A172 (cell line): ENCODE measurements at regions not wholly inside any gene's neighbourhood (a gene's known extent, or its start where the extent isn't known, plus 50 kb on each side); places are given as distances from the start of the nearest gene placed in this dataset.
"Not testable (repeated sequence)": the region's sequence is repeated elsewhere in the genome, so short reads cannot be mapped to it uniquely, and the experiment has no call there.

ENCODE experiments used
- DNase-seq: peaks from one replicate; pipeline ENCODE4 v3.0.0-alpha.2; 2015; ENCODE audit warnings: low spot score

GRCh38 chr1:198809247-198809646 lies 170.4 kb downstream of the PTPRC start:
- no peak for DNase-seq

GRCh38 chr1:198811449-198811848 lies 172.6 kb downstream of the PTPRC start:
- no peak for DNase-seq

- no peak for DNase-seq
Observed at GRCh38 chr1:198823626-198824025, 184.8 kb downstream of the PTPRC start.

- no peak for DNase-seq
Observed at GRCh38 chr1:198825254-198825653, 186.4 kb downstream of the PTPRC start.

- DNase-seq: no peak
Observed at GRCh38 chr1:198829356-198829755, 190.5 kb downstream of the PTPRC start.

DNA sequence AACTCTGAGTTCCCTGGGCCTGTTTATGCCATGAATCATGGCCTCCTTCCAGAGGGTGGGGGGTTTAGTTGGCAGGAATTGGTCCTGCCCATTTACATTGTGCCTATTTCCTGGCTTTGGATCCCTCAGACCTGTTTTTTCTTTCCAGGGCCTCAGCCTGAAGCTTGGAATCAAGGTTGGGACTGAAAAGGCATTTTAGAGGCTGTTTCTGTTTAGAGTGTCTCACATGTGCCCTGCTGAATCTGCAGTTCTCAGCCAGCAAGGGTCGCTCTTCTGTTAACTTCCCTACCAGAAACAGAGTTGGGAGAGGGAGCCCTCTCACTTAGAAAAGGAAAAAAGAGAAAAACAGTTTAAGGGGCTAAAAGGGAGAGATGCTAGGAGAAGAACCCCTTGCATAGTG lies 191.1 kb downstream of the PTPRC start:
- no peak for DNase-seq

DNA sequence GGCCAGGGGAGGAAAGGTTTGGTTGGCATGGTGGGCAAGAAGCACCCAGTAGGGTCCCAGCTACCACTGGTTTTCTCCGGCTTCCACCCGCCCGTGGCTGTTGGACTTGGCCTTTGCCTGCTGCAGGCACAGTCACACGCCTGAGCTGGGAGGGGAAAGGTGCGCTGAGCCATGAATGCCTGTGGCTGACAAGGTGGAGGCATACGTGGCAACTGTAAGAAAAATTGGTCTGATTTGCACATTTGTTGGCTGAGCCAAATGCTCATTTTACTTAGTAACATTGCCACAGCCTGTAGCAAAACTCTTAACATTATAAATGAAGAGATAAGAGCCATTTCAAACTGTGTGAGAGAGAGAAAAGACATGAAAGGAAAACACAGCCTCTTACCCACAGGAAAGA lies 191.6 kb downstream of the PTPRC start:
- no peak for DNase-seq

DNA sequence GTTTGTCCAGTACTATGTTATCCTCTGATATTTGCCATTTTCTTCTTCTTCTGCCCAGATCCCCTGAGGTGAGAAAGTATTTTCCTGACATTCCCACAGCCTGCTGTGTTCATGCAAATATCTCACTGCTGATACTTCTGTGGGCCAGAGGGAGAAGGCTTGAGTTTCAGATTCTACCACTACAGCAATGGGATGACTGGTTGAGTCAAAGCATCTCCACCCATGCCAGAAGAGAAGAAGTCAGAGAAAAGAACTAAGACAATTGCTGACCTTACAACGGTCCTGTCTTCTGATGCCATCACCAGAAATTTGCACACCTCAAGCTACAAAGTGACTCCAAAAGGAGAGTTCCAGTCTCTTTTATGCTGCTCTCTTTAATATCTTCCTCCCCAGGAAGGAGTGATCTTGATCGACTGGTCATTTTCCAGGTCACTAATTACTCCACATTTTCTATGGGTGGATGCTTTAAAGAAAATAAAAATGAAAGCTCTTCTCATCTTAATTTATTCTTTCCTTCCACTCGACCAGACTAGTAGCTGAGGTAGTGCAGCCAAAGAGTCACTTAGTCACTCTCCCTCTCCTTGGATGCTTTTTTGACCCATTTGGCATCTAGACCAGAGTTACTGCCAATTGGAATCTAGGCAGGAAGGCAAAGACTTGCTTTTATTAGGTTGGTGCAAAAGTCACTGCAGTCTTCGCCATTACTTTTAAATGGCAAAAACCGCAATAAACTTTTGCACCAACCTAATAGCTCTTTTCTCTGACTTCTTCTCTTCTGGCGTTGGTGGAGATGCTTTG lies 195.1 kb downstream of the PTPRC start:
- no peak for DNase-seq

- no peak for DNase-seq
Observed at GRCh38 chr1:198837278-198838021, 198.6 kb downstream of the PTPRC start.

DNA sequence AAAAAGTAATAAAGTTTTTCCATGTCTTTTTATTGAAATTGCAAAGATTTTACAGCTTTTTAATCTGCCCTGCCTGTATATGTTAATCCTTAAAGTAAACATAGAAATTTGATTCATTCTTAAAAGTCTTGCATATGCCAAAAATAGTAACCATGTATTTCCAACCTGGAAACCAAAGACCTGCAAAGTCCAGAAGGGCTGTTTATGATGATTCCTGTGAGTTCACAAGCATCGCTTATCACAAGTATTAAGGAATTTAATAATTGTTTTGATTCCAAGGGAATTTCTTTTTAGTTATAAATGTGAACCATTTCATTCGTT lies 199.1 kb downstream of the PTPRC start:
- no peak for DNase-seq

DNA sequence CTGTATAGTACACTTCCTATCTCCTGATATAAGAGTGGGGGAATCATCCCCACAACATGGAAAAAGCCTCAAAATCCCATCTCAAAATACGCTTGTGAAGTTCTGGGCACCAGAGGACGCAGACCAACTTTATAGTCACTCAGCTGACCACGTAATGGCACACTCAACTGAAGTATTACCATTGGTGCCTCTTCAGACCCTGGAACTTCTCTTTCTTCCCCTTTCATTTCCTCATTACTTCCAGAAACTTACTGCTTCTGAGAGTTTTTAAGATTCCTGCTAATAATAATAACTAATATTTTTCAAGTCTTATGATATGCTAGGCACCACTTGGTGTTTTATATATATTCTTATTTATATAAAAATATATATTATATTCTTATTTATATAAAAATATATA lies 202.6 kb downstream of the PTPRC start:
- no peak for DNase-seq

DNA sequence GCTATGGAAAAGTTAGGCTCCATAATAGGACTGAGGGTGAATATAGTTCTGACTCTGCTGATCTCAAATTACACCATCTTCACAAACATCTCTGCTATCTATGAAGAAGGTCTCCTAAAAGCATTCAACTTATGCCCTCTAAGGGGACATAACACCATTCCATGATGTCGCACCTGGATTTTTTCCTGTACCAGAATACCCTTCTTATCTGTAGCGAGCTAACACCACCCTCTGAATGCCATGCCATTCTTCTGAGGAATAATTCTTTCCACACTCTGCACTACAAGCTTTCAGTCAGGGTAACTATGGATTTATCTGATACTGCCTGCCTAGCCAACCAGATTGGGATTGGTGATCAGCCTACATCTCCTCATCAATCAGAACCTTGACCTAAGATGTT lies 203.8 kb downstream of the PTPRC start:
- DNase-seq: no peak

- DNase-seq: no peak
Observed at GRCh38 chr1:198845271-198845670, 206.4 kb downstream of the PTPRC start.

GRCh38 chr1:198845851-198846250 lies 207.0 kb downstream of the PTPRC start:
- no peak for DNase-seq

GRCh38 chr1:198846556-198846955 lies 207.7 kb downstream of the PTPRC start:
- no peak for DNase-seq

DNA sequence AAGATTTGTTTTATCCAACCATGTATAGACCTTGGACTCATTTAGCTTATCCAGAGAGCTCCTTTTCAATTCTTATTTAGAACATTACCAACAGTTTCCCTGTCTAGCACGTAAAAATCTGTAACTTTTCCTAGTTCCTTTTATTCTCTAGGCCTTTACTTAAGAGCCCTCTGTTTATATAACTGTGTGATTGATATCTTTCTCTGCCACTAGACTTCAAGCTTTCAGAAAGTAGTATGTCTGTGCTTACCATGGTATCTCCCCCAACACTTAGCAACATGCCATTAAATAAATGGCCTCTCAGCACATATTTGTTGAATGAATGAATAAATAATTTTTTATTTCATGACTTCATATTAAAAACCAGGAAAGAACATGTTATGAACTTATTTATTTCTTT lies 209.4 kb downstream of the PTPRC start:
- DNase-seq: no peak

- DNase-seq: no peak
Observed at GRCh38 chr1:198848649-198849048, 209.8 kb downstream of the PTPRC start.

- no peak for DNase-seq
Observed at GRCh38 chr1:198849093-198849492, 210.3 kb downstream of the PTPRC start.

- DNase-seq: no peak
Observed at GRCh38 chr1:198850196-198850595, 211.4 kb downstream of the PTPRC start.

- DNase-seq: not testable (repeated sequence)
Observed at GRCh38 chr1:198850966-198851365, 212.1 kb downstream of the PTPRC start.

GRCh38 chr1:198856601-198857000 lies 217.8 kb downstream of the PTPRC start:
- DNase-seq: no peak

- no peak for DNase-seq
Observed at GRCh38 chr1:198858033-198858432, 219.2 kb downstream of the PTPRC start.

DNA sequence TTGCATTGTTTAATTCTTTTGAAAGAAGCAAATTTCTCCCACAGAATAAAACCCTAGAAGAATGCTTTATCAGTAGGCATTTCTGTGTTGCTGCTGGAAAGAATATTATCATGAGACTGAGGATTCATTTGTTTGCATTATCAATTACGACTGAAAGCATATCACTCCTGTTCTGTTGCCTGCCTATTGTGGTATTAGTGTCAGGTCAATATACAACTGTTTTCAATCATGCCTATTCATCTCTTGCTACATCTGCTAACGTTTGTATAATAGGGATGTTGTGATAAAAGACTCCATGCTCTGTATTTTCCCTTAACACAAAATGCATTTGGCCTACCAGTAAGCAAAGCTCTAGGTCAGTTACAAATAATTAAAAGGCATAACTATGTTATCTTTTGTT lies 221.5 kb downstream of the PTPRC start:
- DNase-seq: no peak

- no peak for DNase-seq
Observed at GRCh38 chr1:198861636-198862035, 222.8 kb downstream of the PTPRC start.
